Left ventricle myocardium inferior (tissue), 1 donor: ENCODE measurements at regions not wholly inside any gene's neighbourhood (a gene's known extent, or its start where the extent isn't known, plus 50 kb on each side); places are given as distances from the start of the nearest gene placed in this dataset.

Source experiments
- DNase-seq: peaks from one replicate; pipeline ENCODE4 v3.0.0-alpha.2; 2020
- H3K27ac ChIP-seq: fragments of 200-600 bp; replicated peaks from 2 replicates; pipeline ENCODE4 v1.8.0; 2021
- H3K27me3 ChIP-seq: fragments of 200-600 bp; 2 replicates; pipeline ENCODE4 v1.8.0; 2021; ENCODE audit warnings: low read depth
- H3K36me3 ChIP-seq: fragments of 200-600 bp; 2 replicates; pipeline ENCODE4 v1.8.0; 2021
- H3K4me1 ChIP-seq: fragments of 200-600 bp; 2 replicates; pipeline ENCODE4 v1.8.0; 2021
- H3K4me3 ChIP-seq: fragments of 200-600 bp; 2 replicates; pipeline ENCODE4 v1.8.0; 2021; ENCODE audit warnings: mild to moderate bottlenecking, moderate library complexity
- H3K9me3 ChIP-seq: fragments of 200-600 bp; replicated peaks from 2 replicates; pipeline ENCODE4 v1.8.0; 2021
- CTCF ChIP-seq: fragments of 200-600 bp; IDR thresholded peaks from 2 replicates; pipeline ENCODE4 v1.8.0; 2021; ENCODE audit warnings: antibody characterized with exemption, mild to moderate bottlenecking, borderline replicate concordance
- intact Hi-C: fragments of 100-400 bp; cut with micrococcal nuclease; formaldehyde crosslinking; loops from one replicate; pipeline ENCODE4 v1.11.0; 2022
- donor health status: DM: no; HTN: yes; CAD: no; lungs with severe emphysema.

- Histone ChIP-seq H3K27ac (no peak overlapping the region), H3K4me3 (no peak overlapping the region), H3K4me1 (peaks cover 11% of the 10 kb centered on the region), H3K36me3 (no peaks in the 10 kb centered on the region), H3K27me3 (no peaks in the 10 kb centered on the region), H3K9me3 (peaks cover 19% of the 10 kb centered on the region)
- intact Hi-C loops: no loop called here
- no peak for DNase-seq
- no peak for TF ChIP-seq CTCF
These were observed 68.3 kb upstream of the SLC7A11 start for GRCh38 chr4:138310498-138310897.

GRCh38 chr4:138308356-138308755, 66.2 kb upstream of the SLC7A11 start:
- H3K27ac ChIP-seq: no peak overlapping the region
- no peak for DNase-seq
- intact Hi-C loops: no loop called here

GRCh38 chr4:138307319-138307718, 65.2 kb upstream of the SLC7A11 start:
- Histone ChIP-seq H3K9me3 (no peaks in the 10 kb centered on the region), H3K4me3 (no peak overlapping the region), H3K27ac (no peak overlapping the region), H3K27me3 (no peaks in the 10 kb centered on the region), H3K4me1 (peaks cover 5% of the 10 kb centered on the region), H3K36me3 (no peaks in the 10 kb centered on the region)
- intact Hi-C loops: no loop called here
- no peak for DNase-seq
- no peak for TF ChIP-seq CTCF

More at GRCh38 chr4:138308356-138308755, 66.2 kb upstream of the SLC7A11 start:
- Histone ChIP-seq H3K9me3 (no peaks in the 10 kb centered on the region), H3K4me1 (peaks cover 11% of the 10 kb centered on the region), H3K4me3 (no peak overlapping the region), H3K27me3 (no peaks in the 10 kb centered on the region), H3K36me3 (no peaks in the 10 kb centered on the region)
- TF ChIP-seq CTCF: no peak

- no peak overlapping the region for H3K4me3 ChIP-seq
- intact Hi-C loops: no loop called here
- no peak for DNase-seq
- H3K27me3 ChIP-seq: no peaks in the 10 kb centered on the region
- no peak for TF ChIP-seq CTCF
- H3K9me3 ChIP-seq: no peaks in the 10 kb centered on the region
- H3K36me3 ChIP-seq: no peaks in the 10 kb centered on the region
- no peak overlapping the region for H3K27ac ChIP-seq
- no peaks in the 10 kb centered on the region for H3K4me1 ChIP-seq
These were observed 62.9 kb upstream of the SLC7A11 start for GRCh38 chr4:138305050-138305449.

GRCh38 chr4:138301536-138301935, 59.4 kb upstream of the SLC7A11 start:
- no peaks in the 10 kb centered on the region for H3K9me3 ChIP-seq
- no peaks in the 10 kb centered on the region for H3K27me3 ChIP-seq
- H3K36me3 ChIP-seq: no peaks in the 10 kb centered on the region
- H3K4me1 ChIP-seq: no peaks in the 10 kb centered on the region
- intact Hi-C loops: no loop called here
- H3K27ac ChIP-seq: no peak overlapping the region
- H3K4me3 ChIP-seq: no peak overlapping the region
- no peak for TF ChIP-seq CTCF
- no peak for DNase-seq

- intact Hi-C loops: no loop called here
- no peaks in the 10 kb centered on the region for H3K36me3 ChIP-seq
- H3K27ac ChIP-seq: no peak overlapping the region
- no peak for TF ChIP-seq CTCF
- H3K4me3 ChIP-seq: no peak overlapping the region
- no peaks in the 10 kb centered on the region for H3K27me3 ChIP-seq
- H3K4me1 ChIP-seq: no peaks in the 10 kb centered on the region
- DNase-seq: no peak
- H3K9me3 ChIP-seq: no peaks in the 10 kb centered on the region
These were observed 58.5 kb upstream of the SLC7A11 start for GRCh38 chr4:138300616-138301015.
